ENCODE measurements at regions not wholly inside any gene's neighbourhood (a gene's known extent, or its start where the extent isn't known, plus 50 kb on each side); places are given as distances from the start of the nearest gene placed in this dataset.

DNA sequence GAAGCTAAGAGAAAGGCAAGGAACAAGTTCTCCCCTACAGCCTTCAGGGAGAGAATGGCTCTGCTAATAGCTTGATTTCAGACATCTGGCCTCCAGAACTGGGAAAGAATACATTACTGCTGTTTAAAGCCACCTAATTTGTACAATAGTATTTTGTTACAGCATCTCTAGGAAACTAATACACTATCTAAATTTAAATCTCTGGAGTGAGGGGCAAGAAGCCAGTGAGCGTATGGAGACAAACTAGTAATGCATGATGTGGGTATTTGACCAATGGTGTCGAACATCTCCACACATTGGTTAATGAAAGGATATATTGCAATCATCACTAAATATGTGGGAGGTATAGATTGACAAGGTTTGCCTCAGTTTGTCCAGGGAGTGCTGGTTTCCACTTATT lies 451.5 kb downstream of the EPM2A start:
- no peak for TF ChIP-seq POLR2A (IDR thresholded peaks at IDR 0.05)
- TF ChIP-seq, protein P1, sequence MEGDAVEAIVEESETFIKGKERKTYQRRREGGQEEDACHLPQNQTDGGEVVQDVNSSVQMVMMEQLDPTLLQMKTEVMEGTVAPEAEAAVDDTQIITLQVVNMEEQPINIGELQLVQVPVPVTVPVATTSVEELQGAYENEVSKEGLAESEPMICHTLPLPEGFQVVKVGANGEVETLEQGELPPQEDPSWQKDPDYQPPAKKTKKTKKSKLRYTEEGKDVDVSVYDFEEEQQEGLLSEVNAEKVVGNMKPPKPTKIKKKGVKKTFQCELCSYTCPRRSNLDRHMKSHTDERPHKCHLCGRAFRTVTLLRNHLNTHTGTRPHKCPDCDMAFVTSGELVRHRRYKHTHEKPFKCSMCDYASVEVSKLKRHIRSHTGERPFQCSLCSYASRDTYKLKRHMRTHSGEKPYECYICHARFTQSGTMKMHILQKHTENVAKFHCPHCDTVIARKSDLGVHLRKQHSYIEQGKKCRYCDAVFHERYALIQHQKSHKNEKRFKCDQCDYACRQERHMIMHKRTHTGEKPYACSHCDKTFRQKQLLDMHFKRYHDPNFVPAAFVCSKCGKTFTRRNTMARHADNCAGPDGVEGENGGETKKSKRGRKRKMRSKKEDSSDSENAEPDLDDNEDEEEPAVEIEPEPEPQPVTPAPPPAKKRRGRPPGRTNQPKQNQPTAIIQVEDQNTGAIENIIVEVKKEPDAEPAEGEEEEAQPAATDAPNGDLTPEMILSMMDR (IDR thresholded peaks at IDR 0.05), result no peak
